ENCODE measurements at regions not wholly inside any gene's neighbourhood (a gene's known extent, or its start where the extent isn't known, plus 50 kb on each side); places are given as distances from the start of the nearest gene placed in this dataset.

DNA sequence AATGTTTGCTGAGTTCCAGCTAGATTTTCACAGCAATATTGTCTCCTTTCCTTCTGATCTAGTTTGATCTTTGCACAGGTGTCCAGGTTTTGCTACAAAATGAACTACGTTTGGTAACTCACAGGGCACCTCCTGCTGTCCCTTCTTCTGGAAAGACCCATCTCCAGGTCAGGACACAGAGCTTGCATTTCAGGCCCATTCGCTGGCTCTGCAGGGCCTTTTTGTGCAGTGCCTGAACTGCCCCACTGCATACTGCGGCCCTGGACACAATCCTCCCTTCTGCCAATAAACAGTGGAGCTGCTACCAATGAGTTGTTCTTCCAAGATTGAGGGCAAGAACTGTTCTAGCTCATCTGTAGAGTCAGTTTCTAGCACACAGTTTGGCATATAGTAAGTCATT is 50.7 kb upstream of the BDH1 start:
- TF ChIP-seq CTCF (IDR thresholded peaks at IDR 0.05 in 4 of 5, conservative IDR thresholded peaks at IDR 0.05 in 1 of 5) (no peak), POLR2A (IDR thresholded peaks at IDR 0.05) (no peak)
